ENCODE measurements at regions not wholly inside any gene's neighbourhood (a gene's known extent, or its start where the extent isn't known, plus 50 kb on each side); places are given as distances from the start of the nearest gene placed in this dataset.

DNA sequence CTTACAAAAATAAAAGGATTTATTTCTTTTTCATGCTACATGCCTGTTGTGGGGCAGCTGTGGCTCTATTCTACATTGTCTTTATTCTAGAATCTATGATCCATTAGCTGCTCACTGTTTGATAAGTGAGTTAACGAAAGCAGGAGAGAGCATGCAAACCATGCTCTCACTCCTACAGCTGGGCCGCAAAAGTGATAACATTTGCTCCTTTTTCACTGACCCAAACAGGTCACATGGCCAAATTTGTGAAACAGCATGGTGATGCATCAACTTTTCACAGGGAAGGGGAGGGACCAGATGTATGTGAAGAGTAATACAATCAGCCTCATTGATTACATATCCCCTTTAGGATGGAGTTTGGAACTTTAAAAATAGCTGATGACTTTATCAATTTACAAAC is 456.9 kb upstream of the SYT1 start:
- no peak for DNase-seq

DNA sequence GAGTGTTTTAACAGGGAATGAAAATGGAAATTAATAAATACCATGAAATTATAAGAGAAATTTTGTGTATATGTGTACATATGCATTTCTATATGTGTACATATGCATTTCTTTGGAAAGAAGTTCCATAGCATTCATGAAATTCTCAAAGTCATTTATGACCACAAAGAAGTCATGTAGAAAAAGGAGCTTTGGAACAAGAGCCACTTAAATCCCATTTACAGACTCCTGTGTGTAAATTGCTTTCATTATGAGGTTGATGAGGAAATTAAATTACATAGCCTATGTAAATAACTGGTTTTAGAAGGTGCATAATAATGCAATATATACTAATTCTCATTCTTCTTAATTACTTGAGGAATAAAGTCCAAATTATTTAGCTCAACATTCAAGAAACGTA is 450.5 kb upstream of the SYT1 start:
- no peak for DNase-seq

DNA sequence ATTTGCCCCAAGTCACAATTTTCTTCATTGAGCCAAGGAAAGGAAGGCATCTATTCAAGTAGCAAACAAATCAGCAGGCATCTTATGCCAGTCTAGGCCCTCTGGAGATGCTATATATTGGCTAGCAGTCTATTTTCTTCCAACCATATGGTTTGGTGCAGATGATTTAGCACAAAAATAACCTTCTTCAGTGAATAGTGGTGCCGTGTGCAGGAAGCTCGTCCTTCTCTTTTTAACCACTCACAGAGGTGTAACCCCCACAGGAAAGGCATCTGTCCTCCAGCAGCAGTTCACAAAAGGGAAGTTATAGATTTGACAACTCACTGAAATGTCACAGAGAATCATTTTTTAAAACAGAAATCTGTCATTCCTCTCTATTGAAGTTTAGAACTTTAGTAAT is 445.7 kb upstream of the SYT1 start:
- no peak for DNase-seq

DNA sequence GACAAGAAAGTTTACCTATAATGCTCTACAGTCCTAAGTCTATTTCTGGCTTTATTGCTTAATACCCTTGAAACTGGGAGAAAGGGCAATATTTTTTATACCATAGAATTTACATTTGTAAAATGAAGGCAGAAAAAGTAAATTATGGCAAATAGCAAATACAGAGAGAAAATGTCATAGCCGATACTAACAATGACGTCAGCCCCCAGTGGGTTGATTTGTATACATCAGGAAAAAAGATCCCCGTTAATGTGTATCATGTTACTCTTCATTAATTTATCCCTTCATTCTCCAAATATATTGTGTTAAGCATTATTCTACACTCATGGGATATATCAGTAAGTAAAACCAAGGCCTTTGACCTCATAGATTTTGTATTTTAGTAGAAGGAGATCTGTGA is 445.1 kb upstream of the SYT1 start:
- DNase-seq, result no peak

DNA sequence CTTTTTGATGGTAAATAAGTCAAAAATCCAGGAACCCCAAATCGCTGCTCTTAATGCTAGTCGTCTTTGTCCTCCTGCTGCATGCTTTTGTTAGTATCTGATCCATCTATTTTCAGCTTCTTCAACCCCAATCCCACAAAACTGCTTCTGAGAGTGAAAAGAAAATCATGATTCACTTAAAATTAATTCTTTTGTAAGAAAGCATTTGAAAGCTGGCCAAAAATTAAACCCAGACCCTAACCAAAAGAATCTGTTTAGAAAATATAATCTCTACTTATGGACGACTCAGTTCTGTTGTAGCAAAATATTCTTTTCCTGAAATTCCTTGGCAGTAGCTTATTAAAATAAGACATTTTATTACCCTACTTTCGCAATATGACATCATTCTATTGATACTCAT is 443.6 kb upstream of the SYT1 start:
- no peak for DNase-seq

DNA sequence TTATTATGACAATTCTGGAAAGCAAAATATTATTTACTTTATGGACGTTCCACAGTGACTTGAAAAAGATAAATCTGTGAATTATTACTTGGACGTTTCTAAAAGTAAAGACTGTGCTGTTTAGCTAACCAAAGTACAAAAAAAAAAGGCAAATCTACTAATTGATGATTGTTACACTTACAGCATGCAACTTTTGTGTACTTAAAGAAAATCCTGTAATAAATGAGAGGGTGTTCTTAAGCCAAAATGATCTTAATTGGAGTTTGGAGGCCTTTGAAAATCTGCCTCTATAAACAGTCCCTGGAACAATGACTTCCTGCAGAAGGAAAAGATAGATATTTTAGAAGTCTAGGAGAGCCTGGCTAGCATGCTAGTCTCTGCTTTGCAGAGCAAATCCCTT is 434.0 kb upstream of the SYT1 start:
- DNase-seq, result no peak

DNA sequence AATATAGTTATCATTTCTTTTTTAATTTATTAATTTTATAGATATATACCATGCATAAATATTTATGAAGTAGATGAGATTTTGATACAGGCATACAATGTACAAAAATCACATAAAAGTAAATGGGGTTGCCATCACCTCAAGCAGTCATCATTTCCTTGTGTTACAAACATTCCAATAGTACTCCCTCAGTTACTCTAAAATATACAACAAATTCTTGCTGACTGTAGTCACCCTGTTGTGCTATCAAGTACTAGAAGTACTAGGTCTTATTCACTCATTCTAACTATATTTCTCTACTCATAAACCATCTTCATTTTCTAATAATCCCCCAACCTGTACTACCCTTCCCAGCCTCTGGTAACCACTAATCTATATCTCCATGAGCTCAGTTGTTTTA is 432.6 kb upstream of the SYT1 start:
- DNase-seq, result no peak

DNA sequence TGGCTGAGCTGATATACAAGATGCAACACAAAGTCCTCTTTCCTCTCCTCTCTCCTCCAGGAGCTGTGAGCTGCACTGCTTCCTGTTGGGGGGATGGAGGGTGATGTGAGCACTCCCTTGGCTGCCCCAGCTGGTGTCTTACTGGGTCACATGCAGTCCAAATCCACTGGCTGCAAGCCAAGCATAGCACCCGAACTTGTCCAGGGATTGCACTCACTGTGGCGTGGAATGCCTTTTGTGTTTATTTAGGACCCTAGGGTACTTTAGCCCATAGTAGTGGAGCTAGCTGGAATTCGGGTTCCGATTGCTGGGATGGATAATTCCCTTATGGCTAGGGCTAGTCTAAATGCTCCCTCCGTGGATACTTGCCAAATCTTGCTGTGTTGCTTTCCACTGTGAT is 424.9 kb upstream of the SYT1 start:
- DNase-seq, result no peak

DNA sequence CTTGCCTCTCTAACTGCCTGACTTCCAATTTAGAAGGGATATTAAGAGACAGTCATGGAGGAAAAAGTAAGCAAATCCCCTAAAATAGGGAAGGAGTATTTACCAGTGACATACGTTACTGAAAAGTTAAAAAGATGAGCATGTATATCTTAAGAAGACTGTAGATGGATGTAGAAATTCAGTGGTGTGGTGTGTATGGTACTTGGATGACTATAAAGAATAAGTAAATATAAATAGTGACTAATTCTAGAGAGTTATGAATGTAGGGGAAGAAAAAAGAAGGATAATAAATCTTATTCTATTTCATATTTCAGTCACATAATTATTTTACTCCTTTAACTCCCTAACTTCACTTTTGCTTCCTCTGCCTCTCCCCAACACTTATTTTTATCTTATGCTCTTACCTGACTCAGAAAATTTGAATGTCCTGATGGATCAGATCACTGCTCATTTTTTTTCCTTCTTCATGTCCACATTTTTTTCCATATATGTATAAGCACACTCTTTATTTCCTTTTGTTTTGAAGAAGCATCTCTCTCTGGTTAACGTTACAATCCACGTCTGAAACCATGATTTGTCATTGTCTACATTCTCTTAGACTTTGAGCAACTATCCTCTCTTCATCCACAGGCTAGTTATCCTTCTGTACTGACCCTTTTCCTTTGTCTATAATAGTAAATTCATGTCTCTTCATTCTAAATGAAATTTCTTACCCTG is 422.7 kb upstream of the SYT1 start:
- no peak for DNase-seq

DNA sequence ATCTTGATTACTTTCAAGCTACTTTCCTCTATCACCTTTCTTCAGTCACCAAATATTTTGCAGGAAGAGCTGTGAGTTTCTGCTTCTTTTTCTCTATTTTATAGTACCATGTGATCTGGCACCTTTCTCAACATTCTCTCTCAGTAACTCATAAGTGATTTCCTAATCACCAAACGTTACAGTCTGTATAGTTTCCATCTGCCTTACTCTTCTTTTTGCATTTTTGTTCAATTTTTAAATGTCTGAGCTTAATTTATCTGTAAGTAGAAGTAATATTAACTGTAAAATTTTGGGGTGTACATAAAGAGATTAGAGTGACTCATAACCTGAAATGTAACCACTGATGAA is 422.1 kb upstream of the SYT1 start:
- DNase-seq, result no peak

DNA sequence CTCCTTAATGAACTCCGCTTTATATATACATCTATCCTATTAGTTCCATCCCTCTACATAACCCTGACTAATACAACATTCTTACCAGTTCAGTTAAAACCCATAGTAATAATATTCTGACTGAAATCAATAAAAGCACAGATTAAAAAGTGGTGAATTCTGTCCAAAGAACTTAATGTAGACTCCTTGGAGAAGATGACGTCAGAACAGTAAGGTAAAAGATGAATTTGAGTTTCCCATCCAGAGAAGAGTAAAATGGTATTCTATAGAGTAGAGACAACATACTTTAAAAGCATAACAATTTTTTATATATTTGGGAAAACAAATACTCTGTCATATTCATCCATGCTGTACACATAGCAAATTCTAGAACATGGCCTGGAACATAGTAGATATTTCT is 418.0 kb upstream of the SYT1 start:
- no peak for DNase-seq

DNA sequence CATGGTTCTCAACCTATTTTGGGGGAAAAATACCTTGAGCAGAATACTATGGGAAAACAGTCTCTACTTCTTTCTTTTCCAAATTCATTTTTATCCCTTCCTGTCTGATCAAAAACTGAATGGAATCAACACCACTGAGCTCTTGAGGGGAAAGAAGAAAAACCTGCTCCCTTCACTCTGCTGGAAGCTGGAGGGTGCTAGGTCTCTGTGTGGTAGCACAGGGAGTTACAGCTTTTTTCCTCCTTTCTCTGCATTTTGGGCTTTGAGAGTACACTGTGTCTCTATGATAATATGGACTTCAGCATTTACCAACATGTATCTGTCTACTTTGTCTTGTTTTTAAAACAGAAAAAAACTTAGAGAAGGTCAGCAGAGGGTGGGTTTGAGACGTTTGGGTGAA is 417.2 kb upstream of the SYT1 start:
- no peak for DNase-seq

DNA sequence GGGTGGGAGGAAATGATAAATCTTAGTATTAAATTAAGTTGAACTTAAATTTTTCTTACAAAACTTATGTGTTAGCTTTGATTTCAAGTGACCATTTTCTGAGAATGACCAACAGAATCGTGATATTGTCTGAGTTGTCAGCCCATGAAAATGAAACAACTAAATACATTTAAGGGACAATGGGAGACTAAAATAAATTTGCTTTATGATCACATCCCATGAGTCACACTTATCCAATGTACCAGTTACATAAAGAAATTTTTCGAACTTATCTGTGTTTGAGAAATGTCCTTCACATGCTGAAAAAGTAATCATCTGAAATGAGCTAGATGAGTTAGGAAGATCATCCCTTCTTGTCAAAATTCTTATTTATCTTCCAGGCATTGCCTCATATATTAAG is 415.9 kb upstream of the SYT1 start:
- DNase-seq, result no peak

DNA sequence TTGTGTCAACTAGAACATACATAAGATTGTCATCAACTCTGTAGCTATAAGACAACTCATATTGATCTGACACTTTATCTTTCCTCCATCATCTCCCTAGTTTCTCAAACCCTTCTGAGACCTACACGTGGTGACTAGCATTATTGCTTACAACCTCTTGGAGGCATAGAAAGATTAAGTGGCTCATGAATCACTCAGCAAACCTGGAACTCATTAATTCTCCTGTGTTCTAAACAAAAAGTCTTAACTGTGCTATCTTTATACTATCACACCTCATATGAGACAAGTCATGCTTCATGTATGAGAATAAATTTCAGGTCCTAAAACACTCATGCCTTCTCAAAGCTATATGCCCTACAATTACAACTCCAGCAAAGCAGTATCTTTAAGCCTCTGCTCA is 408.6 kb upstream of the SYT1 start:
- no peak for DNase-seq

DNA sequence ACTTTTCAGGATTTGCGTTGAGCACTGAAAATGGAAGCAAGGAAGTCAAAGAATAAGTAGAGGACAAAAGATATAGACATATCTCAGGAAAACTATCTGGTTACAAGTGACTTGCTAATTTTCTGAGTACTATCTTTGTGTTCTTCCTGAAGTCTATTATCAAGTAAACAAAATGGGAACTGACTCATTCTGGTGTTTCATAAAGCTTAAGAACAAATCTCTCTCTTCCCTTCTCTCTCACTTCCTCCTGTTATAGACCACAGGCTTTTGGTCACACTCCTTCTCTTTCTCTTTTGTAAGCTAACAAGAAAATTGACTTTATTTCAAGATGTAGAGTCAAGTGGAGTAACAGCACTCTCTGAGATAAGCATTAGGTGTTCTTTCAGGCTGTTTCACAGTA is 406.6 kb upstream of the SYT1 start:
- DNase-seq, result no peak

DNA sequence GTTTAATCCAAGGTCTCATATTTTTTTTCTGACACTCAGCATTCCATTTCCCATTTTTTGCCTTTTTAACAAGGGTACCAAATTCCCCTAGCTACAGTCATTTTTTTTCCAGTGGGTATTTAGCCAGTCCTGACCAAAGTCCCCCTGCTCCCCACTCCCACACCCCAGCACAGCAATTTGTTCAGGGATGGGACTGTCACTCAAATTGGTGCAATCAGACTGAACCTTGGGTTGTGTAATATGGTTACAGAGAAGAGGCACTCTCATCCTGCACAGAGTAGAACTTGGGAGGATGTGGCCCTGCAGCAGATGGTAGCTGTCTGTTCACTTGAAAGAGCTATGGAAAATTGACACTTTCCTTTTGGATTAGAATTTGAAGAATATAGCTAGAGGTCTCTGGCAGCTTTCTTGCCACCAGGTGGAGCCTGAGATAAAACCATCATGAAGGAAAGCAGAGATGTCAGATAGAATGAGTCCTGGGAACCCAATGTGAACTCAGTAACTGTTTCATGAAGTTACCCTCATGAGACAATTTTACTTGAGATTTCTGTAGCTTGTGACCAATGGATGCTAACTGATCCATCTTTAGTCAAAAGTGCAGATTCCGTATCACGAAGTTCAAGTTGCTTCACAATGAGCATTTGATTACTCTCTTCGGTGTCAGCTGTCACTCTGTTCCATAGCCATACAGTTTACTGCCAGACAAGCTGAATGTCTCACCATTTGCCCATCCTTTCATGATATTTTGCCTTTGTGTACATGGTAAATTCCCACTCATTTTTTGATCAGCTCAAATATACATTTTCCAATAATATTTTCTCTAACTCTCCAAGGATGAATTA is 394.0 kb upstream of the SYT1 start:
- DNase-seq, result peak; percentile 52

DNA sequence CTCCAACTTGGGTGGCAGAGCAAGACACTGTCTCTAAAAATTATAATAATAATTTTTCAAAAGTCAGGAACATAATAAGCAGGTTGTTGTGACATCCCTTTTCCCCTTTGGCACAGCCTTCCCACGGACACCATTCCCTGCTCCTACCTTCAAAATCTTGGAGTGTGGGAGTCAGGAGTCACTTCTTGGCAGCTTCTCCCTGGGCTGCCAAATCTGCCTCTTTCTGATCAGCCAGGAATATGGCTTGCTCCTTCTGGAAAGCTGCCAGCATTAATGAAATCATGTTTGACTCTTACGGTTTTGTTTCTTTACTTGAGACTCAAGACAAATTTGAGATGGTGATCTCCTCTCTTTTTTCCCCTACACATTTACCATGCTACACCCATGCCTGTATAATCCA is 391.4 kb upstream of the SYT1 start:
- no peak for DNase-seq

DNA sequence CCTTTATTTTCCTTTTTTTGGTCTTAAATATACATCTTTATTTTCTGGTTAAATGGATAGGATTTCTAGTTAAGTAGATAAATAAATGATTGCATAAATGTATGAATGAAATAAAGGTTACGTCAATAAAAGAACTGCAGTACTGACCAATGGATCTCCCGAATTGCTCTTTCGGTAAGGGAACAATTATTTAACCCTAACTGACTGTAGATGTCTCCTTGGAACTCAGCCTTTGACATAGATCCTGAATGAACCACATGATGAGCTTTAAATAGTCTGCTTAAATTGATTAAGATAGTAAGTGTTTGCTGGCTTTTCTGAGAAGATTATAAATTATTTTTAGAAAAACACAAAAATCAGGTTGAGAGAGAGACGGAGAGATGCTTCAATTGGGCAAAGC is 391.0 kb upstream of the SYT1 start:
- DNase-seq, result no peak

DNA sequence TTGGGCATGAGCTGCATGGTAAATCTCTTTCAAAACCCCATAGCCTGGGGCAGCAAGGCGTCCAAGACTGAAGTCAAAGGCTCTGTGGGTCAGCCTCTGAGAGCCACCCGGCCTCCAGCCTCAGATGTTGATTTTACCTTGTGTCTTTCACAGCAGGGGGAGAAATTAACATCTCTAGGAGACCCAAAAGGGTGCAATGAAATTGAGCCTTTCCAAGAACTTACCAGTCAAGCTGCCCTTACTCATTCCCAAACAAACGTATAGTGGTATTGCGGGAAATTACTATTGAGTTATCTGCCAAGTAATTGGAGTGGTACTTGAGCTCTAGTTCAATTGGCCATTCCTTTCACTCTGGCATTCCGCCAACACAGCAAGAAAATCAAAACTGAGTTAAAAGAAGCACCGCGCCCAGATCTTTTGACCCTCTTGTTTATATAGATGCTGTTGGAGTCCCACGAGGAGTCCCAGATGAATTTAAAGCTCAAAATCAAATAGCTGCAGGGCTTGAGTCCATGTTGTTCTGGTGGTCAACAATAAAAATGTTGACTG is 380.7 kb upstream of the SYT1 start:
- DNase-seq, result no peak

DNA sequence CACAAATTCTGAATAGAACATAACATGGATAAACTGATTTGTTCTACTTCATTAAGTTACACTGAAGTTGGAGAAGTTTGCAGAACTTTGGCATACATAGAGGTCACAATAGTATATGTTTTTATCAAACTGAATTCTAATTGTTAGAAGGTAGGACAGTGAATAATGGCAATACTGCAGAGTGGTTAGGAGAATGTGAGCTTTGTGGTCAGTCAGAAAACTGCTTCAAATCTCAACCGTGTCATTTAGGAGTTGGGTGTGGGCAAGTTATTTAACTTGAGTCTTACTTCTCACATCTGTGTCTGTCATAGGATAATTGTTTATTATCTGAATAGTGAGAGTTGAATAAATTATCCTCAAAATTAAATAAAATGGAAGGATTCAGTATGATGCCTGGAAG is 374.6 kb upstream of the SYT1 start:
- no peak for DNase-seq

DNA sequence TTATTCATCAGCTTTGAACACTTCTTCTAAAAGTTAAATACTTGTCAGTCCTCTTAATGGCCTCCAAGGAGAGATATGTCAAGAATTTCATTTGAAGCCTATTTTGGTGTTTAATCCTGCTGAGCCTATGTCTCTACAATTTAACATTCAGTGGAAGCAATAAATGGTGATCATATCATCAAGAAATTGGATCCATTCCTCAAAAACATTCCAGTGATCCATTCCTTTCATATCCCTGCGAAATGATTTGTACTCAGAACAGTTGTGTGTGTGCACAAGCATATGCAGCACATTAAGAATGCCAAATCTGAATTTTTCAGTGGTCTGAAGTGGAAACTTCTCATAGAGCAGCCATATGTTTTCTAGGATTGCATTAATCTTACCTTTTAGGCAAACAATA is 373.7 kb upstream of the SYT1 start:
- no peak for DNase-seq

DNA sequence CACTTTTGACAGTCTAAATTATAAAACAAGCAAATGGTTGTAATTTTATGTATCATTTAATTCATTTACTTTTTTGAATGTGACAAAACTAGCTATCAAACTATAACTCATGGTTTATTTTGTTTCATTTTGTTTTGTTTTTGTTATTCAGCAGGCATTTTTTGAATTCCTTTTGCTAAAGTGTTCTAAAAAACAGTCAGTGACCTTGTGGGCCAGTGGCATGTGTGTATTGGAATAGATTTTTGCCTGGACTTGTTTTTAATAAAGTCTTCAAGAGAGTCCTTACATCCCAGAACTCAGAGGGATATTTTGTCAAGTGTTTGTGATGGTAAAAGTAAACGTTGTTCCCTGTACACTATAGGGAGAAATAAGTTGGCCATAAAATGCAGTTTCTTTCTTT is 369.7 kb upstream of the SYT1 start:
- no peak for DNase-seq

DNA sequence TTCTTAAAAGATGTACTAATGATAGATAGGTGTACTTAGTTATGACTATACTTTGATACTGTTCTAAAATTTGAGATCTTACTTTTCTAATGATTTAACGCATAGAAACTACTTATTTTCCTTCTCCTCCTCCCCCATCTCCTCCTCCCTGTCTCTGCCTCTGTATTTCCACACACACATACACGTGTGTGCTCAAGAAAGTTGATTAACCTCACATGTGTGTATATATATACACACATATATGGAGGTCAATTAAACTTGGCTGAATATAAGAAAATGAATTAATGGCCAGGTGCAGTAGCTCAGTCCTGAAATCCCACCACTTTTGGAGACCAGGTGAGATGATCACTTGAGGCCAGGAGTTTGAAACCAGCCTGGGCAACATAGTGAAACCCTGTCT is 362.7 kb upstream of the SYT1 start:
- DNase-seq, result no peak

DNA sequence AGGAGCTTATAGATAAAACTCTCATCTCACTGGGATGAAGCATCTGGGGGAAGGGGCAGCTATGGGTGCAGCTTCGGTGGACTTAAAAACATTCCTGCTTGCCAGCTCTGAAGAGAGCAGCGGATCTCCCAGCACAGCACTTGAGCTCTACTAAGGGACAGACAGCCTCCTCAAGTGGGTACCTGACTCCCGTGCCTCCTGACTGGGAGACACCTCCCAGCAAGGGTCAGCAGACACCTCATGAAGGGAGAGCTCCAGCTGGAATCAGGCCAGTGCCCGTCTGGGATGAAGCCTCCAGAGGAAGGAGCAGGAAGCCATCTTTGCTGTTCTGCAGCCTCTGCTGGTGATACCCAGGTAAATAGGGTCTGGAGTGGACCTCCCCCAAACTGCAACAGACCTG is 345.2 kb upstream of the SYT1 start:
- no peak for DNase-seq
